GDM1 (cell line): ENCODE measurements at regions not wholly inside any gene's neighbourhood (a gene's known extent, or its start where the extent isn't known, plus 50 kb on each side); places are given as distances from the start of the nearest gene placed in this dataset.
"Not testable (repeated sequence)": the region's sequence is repeated elsewhere in the genome, so short reads cannot be mapped to it uniquely, and the experiment has no call there.

ENCODE experiments used
- DNase-seq: peaks from one replicate; lab custom pipeline; 2025; lab: John Stamatoyannopoulos, UW

DNA sequence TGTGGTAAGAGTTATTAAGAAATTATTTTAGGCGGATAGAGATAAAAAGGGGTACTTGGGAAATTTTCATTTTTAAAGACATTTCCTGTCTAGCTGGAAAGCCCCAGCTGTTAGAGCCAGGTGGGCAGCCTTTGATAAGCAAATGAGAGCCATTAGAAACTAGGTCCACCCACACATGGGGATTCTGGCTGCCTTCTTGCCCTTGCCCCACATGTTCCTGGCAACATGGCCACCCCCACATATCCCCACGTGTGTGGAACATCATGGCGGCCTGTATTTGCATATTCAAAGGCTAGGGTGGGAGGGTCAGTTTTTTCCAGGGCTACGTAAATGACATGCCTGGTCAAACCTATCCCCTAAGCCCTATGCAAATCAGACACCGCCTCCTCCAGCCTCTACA lies 1382.1 kb downstream of the AACS start:
- no peak for DNase-seq

DNA sequence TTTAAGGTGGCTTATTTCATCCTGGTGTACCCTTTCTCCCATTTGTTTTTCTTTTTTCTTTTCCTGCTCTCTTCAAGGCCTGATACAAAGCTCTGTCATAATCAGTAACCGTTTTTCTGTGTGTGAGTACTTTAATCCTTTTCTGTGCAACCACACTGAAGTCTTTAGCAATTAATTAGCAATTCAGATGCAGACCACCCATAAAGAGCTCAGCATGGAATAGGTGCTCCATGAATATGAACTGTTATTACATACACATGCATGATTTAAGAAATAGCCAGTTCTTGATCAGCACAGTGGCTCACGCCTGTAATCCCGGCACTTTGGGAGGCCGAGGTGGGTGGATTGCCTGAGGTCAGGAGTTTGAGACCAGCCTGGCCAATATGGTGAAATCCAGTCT lies 1386.6 kb downstream of the AACS start:
- DNase-seq = no peak

DNA sequence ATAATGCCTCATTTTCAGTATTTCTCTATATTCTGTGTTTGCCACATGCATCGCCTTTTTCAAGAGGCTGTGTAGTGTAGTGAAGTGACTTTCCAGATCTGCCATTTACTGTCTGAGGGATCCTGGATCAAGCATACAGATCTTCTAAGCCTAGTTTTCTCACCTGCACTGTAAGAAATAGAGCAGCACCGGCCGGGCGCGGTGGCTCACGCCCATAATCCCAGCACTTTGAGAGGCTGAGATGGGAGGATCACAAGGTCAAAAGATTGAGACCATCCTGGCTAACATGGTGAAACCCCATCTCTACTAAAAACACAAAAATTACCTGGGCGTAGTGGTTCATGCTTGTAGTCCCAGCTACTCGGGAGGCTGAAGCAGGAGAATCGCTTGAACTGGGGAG lies 1387.5 kb downstream of the AACS start:
- not testable (repeated sequence) for DNase-seq

GRCh38 chr12:126454581-126454980 lies 1389.3 kb downstream of the AACS start:
- no peak for DNase-seq

GRCh38 chr12:126457776-126458175 lies 1392.5 kb downstream of the AACS start:
- no peak for DNase-seq

- no peak for DNase-seq
Observed at GRCh38 chr12:126464153-126464552, 1398.9 kb downstream of the AACS start.

DNA sequence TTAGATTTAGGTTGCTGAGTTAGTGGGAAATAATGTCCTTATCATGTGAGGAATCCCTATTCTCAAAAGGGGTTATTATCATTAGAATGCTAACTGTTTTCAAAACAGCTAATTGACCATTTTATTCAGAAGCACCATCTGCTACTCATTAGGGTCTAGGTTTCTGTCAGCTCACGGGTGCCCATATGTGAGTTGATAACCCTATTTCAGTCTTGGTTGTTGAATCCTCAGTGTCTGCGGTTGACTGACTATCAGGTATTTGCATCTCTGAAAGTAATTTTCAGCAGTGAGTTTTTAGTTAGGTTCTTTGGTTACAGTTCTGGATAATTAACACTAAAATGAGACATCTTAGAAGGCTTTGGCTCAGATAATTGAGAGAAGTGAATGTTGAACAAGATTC lies 1404.0 kb downstream of the AACS start:
- no peak for DNase-seq

GRCh38 chr12:126474703-126475102 lies 1409.5 kb downstream of the AACS start:
- no peak for DNase-seq

GRCh38 chr12:126480451-126480850 lies 1415.2 kb downstream of the AACS start:
- DNase-seq = no peak

GRCh38 chr12:126481688-126482087 lies 1416.5 kb downstream of the AACS start:
- no peak for DNase-seq

DNA sequence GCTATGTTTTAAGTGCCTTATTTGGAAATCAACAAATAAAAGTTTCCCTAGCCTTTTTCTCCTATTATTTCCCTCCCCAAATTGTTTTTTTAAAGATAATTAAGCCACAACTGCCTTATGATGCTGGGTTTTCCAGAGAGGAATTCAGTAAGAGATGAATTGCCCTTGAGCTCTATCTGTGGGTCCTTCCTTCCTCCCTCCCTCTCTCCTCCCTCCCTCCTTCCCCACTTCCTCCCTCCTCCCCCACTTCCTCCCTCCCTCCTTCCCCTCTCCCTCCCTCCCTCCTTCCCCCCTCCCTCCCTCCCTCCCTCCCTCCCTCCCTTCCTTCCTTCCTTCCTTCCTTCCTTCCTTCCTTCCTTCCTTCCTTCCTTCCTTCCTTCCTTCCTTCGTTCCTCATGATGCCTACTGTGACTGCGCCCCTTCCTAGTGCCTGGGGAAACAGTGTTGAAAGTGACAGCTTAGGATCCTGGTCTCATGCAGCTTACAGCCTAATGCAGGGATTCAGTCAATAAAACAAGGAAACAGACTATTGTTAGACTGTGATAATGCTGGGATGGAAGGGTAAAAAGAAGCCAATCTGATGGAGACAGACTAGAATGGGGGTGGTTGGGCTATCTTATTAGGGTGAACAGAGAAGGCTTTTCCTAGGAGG lies 1417.1 kb downstream of the AACS start:
- DNase-seq = no peak

DNA sequence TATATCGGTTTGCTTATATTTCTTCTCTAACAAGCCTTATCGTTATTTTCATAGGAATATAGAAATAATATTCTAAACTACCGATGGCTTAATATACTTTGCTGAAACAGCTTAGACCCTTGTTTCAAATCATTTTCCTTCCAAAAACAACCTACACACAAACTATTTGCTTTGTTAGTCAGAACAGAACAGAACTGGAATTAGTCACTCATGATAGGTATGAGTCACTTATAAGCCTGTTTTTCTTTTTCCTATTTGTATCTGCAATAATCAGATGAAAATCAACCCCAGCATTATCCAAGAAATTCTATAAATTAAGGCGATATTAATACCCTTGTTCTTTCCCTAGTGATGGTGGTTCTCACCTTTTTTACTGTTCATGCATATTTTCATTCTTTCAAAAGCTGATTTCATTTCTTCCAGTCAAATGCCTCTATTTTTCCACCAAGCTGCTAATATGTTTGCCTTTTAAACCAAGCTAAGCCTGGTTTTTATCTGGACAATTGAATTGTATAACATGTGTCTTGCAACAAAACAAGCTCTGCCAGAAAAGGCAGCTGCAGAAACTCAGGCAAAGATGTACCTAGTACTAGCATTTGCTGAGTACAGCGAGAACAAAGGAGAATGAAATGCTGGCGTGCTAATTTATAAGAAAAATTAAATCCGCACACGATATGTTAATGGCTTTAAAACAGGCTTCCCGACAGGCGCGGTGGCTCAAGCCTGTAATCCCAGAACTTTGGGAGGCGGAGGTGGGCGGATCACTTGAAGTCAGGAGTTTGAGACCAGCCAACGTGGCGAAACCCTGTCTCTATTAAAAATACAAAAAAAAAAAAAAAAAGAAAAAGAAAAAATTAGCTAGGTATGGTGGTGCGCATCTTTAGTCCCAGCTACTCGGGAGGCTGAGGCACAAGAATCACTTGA lies 1418.2 kb downstream of the AACS start:
- no peak for DNase-seq

DNA sequence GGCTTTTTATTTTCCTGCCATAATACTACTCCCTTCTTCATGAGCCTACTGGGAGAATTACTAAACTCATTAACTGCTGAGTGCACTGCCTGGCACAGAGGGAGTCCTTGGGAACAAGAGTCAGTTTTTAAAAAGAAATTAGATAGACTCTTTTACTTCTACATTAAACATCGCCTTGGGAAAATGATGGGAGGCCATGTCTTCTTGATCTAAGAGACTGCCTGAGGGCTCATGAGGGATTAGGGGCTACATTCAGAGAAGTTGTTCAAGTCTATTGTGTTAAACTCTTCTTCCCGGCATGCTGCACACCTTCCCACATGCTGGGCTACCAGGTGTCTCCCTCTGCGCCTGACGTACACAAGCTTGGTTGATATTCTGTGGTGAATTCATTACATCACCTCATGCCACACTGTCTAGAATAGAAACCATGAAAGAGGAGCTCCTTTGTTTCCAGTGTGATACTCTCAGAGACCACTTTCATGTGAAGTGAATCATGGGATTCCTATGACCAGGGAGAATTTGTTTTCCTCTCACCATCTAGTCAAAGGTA lies 1422.3 kb downstream of the AACS start:
- no peak for DNase-seq

GRCh38 chr12:126488806-126489205 lies 1423.6 kb downstream of the AACS start:
- DNase-seq = no peak

DNA sequence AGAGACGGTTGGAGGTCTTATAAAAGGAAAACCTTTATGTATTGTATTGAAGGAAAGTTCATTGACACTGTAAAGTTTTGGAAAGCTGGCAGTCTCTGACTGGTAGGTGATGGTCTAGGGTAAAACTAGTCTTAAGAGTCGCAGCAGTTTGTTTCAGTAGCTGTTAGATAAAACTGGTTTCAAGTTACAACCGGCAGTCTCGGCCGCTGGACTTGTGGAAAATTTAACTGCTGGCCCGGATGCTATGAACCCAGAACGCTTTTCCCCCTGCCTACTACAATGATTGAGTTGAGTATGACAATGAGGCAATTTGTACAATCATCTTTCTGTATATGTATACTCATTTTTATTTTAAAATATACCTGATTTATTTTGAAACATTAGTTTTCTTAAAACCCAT lies 1426.9 kb downstream of the AACS start:
- DNase-seq = no peak

DNA sequence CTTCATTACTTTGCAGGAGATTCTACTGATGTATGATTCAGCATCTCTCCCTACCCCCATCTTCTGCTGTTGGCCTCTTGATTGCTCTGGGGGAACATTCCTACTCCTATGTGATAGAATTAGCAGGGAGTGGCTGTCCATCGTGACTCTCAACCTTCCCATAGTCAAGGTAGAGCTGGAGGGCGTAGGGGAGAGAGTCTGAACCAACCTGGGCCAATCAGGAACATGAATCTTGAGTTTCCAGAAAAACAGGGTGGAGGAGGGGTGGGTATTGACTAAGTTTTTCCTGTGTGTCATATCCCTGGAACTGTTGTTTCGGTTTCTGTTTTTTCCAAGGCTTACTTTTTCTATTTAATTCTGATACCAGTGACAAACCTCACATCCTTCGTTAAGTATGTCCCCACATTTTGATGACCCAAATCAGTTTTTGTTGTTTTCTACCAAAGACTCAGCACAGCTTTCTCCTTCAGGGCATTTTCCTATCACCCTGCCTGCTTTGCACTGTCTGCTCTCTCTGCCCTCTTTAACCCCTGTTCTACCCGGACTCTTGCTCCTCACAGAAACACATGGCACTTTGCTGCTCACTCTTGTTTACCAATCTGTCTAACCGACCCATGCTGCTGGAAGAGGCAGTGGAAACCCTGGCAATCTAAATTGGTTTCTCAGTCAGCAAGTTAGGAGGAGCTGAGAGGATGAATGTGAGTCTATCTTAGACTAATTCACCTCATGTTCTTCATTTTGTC lies 1428.3 kb downstream of the AACS start:
- no peak for DNase-seq

GRCh38 chr12:126496201-126496600 lies 1431.0 kb downstream of the AACS start:
- no peak for DNase-seq

- no peak for DNase-seq
Observed at GRCh38 chr12:126506426-126507182, 1441.4 kb downstream of the AACS start.

DNA sequence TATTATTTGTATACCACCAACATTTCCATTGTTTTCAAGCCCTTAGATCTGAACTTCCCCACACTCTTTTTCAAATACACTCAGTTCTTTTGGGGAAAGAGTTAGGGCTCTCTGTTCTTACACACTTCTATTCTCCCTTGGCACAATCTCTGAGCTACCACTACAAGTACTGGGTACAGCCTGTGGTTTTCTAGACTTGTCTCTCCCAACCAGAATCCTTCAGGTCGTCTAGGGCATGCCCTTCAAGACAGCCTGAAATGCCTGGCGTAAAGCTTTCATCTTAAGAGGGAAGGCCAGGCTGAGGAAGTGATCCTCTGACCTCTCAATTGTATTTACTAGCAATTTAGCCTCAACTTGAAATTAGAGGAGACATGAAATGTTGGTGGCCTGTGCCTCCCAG lies 1442.0 kb downstream of the AACS start:
- no peak for DNase-seq

DNA sequence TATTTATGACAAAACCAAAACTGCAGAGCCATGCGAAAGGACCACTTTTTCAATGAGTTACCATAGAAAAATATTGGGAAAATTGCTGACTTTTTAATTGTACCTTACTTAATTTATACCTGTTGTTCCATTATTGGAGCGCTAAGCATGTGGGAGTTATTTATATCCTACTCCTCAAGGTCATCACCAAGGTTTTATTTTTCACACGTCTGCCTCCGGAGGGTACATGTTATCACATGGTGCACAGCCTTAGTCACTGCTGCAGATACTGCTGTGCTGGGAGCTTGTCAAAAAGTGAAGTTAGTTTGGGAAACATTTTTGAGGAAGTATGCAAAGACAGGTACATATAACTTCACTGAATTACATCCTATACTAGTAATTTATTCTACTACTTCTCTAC lies 1444.3 kb downstream of the AACS start:
- DNase-seq = no peak

GRCh38 chr12:126510630-126511029 lies 1445.4 kb downstream of the AACS start:
- no peak for DNase-seq
